ENCODE measurements at regions not wholly inside any gene's neighbourhood (a gene's known extent, or its start where the extent isn't known, plus 50 kb on each side); places are given as distances from the start of the nearest gene placed in this dataset.
"Not testable (repeated sequence)": the region's sequence is repeated elsewhere in the genome, so short reads cannot be mapped to it uniquely, and the experiment has no call there.

DNA sequence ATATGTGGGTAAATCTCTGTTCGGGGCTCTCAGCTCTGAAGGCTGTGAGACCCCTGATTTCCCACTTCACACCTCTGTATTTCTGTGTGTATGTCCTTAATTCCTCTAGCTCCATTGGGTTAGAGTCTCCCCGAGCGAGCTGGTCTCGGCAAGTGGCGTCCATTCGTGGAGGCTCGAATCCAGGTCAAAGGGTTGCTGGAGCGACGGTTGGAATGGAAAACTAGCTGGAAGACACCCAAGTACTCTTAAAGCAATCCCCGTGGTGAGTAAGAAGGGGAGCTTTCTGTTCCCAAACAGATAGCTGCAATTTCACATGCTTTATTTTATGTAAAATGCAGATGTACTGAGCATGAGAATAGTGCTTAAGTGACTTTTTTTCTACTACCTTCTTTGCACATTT is 277.5 kb upstream of the SGCG start:
- H3K4me1 ChIP-seq (ENCODE audit: control insufficient read depth, insufficient read depth, low read length) = no peaks in the 10 kb centered on the region
- DNase-seq = no peak
- H3K9me3 Mint-ChIP-seq = peaks cover 54% of the 10 kb centered on the region
- H3K27ac Mint-ChIP-seq = no peak overlapping the region
- TF ChIP-seq, protein P1, sequence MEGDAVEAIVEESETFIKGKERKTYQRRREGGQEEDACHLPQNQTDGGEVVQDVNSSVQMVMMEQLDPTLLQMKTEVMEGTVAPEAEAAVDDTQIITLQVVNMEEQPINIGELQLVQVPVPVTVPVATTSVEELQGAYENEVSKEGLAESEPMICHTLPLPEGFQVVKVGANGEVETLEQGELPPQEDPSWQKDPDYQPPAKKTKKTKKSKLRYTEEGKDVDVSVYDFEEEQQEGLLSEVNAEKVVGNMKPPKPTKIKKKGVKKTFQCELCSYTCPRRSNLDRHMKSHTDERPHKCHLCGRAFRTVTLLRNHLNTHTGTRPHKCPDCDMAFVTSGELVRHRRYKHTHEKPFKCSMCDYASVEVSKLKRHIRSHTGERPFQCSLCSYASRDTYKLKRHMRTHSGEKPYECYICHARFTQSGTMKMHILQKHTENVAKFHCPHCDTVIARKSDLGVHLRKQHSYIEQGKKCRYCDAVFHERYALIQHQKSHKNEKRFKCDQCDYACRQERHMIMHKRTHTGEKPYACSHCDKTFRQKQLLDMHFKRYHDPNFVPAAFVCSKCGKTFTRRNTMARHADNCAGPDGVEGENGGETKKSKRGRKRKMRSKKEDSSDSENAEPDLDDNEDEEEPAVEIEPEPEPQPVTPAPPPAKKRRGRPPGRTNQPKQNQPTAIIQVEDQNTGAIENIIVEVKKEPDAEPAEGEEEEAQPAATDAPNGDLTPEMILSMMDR (conservative IDR thresholded peaks at IDR 0.05) = no peak
- H3K27ac ChIP-seq (ENCODE audit: low read depth, low read length) = no peak overlapping the region
- H3K9me3 ChIP-seq (ENCODE audit: control insufficient read depth, low read length) = peaks cover 38% of the 10 kb centered on the region
- H3K27me3 Mint-ChIP-seq (ENCODE audit: insufficient read depth) = no peaks in the 10 kb centered on the region
- no peak overlapping the region for H3K4me3 Mint-ChIP-seq
- no peak overlapping the region for H3K9ac ChIP-seq (ENCODE audit: extremely low read depth, low read length, poor library complexity, severe bottlenecking)
- H3K36me3 Mint-ChIP-seq (ENCODE audit: low read depth) = peaks cover 33% of the 10 kb centered on the region
- H3K4me3 ChIP-seq (ENCODE audit: low read length) = peak overlapping the region; percentile 5
- no peaks in the 10 kb centered on the region for H3K4me1 Mint-ChIP-seq
- WGBS, 2 experiments (ENCODE audit: insufficient coverage in 1 of 2, insufficient read length in 1 of 2) = 90 to 91% methylated on average over 9 of the region's 10 CpGs
- H3K27me3 ChIP-seq (ENCODE audit: control insufficient read depth, insufficient read depth, low read length, poor library complexity, severe bottlenecking) = no peaks in the 10 kb centered on the region
- H3K36me3 ChIP-seq (ENCODE audit: control insufficient read depth, insufficient read depth, low read length) = no peaks in the 10 kb centered on the region

DNA sequence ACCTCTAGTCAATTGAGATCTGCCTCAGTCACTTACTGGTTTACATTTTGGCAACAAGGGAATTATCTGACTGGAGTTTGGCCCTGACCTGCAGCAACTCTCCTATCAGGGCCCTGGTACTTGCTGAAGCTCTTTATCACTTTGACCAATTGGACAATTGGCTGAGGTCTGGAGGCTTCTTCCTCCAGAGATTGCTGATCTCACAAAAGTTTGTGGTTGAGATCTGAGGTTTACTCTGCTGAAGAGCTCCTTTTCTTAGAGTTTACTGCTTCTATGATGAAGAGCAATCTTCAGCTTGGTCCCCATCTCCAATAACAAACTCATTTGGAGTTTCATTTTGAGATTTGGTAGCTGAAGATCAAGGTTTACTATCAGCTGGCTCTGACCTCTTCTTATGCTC is 276.9 kb upstream of the SGCG start:
- Mint-ChIP-seq H3K4me3 (no peak overlapping the region), H3K4me1 (no peaks in the 10 kb centered on the region), H3K27me3 (ENCODE audit: insufficient read depth) (no peaks in the 10 kb centered on the region), H3K36me3 (ENCODE audit: low read depth) (peaks cover 35% of the 10 kb centered on the region), H3K9me3 (peaks cover 51% of the 10 kb centered on the region), H3K27ac (no peak overlapping the region)
- Histone ChIP-seq H3K9me3 (ENCODE audit: control insufficient read depth, low read length) (peaks cover 38% of the 10 kb centered on the region), H3K4me3 (ENCODE audit: low read length) (peak overlapping the region; percentile 5), H3K9ac (ENCODE audit: extremely low read depth, low read length, poor library complexity, severe bottlenecking) (no peak overlapping the region), H3K4me1 (ENCODE audit: control insufficient read depth, insufficient read depth, low read length) (no peaks in the 10 kb centered on the region), H3K27ac (ENCODE audit: low read depth, low read length) (no peak overlapping the region), H3K36me3 (ENCODE audit: control insufficient read depth, insufficient read depth, low read length) (no peaks in the 10 kb centered on the region), H3K27me3 (ENCODE audit: control insufficient read depth, insufficient read depth, low read length, poor library complexity, severe bottlenecking) (no peaks in the 10 kb centered on the region)
- TF ChIP-seq, protein P1 (conservative IDR thresholded peaks at IDR 0.05) = no peak
- no peak for DNase-seq

DNA sequence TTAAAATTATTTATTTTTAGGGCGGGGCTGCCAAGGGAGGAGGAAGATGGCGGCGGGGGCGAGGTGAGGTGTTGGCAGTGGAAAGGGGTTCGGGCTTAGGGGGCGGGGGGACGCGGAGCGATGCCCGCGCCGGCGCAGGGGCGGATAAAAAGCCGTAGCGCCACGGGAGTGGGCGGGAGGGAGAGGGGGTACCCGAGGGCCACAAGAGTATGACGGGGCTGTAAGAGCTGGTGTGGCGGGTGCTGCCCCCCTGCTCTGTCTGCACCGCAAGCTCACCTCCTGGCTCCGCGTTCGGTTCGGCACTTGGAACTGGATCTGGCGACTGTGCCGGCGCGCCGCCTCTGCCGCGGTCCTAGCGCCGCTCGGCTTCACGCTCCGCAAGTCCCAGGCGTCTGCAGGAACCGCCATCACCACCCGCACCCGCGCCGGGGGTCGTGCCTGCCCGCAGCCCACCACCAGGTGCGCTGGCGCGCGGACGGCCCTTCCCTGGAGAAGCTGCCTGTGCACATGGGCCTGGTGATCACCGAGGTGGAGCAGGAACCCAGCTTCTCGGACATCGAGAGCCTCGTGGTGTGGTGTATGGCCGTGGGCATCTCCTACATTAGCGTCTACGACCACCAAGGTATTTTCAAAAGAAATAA is 265.2 kb upstream of the SGCG start:
- H3K9me3 Mint-ChIP-seq = no peaks in the 10 kb centered on the region
- no peaks in the 10 kb centered on the region for H3K27me3 ChIP-seq (ENCODE audit: control insufficient read depth, insufficient read depth, low read length, poor library complexity, severe bottlenecking)
- H3K27me3 Mint-ChIP-seq (ENCODE audit: insufficient read depth) = no peaks in the 10 kb centered on the region
- peak overlapping the region; percentile 76 for H3K27ac Mint-ChIP-seq
- peak overlapping the region; percentile 55 for H3K9ac ChIP-seq (ENCODE audit: extremely low read depth, low read length, poor library complexity, severe bottlenecking)
- WGBS, 2 experiments (ENCODE audit: insufficient coverage in 1 of 2, insufficient read length in 1 of 2) = 0 to 2% methylated on average over 1 to 58 of the region's 58 CpGs
- no peaks in the 10 kb centered on the region for H3K4me1 ChIP-seq (ENCODE audit: control insufficient read depth, insufficient read depth, low read length)
- H3K36me3 ChIP-seq (ENCODE audit: control insufficient read depth, insufficient read depth, low read length) = no peaks in the 10 kb centered on the region
- H3K36me3 Mint-ChIP-seq (ENCODE audit: low read depth) = no peaks in the 10 kb centered on the region
- no peaks in the 10 kb centered on the region for H3K9me3 ChIP-seq (ENCODE audit: control insufficient read depth, low read length)
- peaks cover 12% of the 10 kb centered on the region for H3K4me1 Mint-ChIP-seq
- H3K27ac ChIP-seq (ENCODE audit: low read depth, low read length) = no peak overlapping the region
- peak; percentile 95 for DNase-seq
- TF ChIP-seq, protein P1 (conservative IDR thresholded peaks at IDR 0.05) = peak; percentile 73
- peak overlapping the region; percentile 82 for H3K4me3 ChIP-seq (ENCODE audit: low read length)
- H3K4me3 Mint-ChIP-seq = peak overlapping the region; percentile 82

DNA sequence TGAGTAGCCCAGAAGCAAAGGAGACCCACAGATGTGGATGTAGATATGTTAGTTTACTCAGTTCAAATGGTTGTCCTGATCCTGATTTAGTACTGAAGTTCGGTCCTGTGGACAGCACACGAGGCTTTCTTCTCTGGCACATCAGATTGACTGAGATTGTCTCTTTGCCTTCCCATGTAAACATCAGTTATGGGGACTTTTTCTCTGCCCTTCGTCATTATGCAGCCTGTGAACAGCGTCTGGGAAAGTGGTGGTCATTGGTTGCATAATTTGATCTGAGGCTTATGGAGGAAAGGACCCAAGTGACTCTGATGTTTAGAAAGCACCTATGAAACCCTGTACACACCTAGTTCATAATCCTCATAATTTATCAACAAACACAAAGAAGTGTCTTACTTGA is 264.5 kb upstream of the SGCG start:
- peak overlapping the region; percentile 82 for H3K4me3 Mint-ChIP-seq
- not testable (repeated sequence) for H3K27ac Mint-ChIP-seq; H3K27me3 Mint-ChIP-seq (ENCODE audit: insufficient read depth)

More for the DNA sequence above, 264.5 kb upstream of the SGCG start:
- H3K27ac ChIP-seq (ENCODE audit: low read depth, low read length); H3K4me1 ChIP-seq (ENCODE audit: control insufficient read depth, insufficient read depth, low read length); H3K36me3 ChIP-seq (ENCODE audit: control insufficient read depth, insufficient read depth, low read length); H3K27me3 ChIP-seq (ENCODE audit: control insufficient read depth, insufficient read depth, low read length, poor library complexity, severe bottlenecking); H3K36me3 Mint-ChIP-seq (ENCODE audit: low read depth); H3K9me3 Mint-ChIP-seq; DNase-seq; H3K9me3 ChIP-seq (ENCODE audit: control insufficient read depth, low read length): not testable (repeated sequence)
- Histone ChIP-seq H3K4me3 (ENCODE audit: low read length) (peak overlapping the region; percentile 82), H3K9ac (ENCODE audit: extremely low read depth, low read length, poor library complexity, severe bottlenecking) (peak overlapping the region; percentile 55)
- H3K4me1 Mint-ChIP-seq = peaks cover 12% of the 10 kb centered on the region
- 40 to 74% methylated on average over 1 to 4 of the region's 4 CpGs for WGBS, 2 experiments (ENCODE audit: insufficient coverage in 1 of 2, insufficient read length in 1 of 2)
